Aorta (tissue), 5 donors: ENCODE measurements at regions not wholly inside any gene's neighbourhood (a gene's known extent, or its start where the extent isn't known, plus 50 kb on each side); places are given as distances from the start of the nearest gene placed in this dataset.

Experiments used
- ATAC-seq: fragments of 200-7000 bp; cut with Tn5 transposase; one replicate; pipeline ENCODE4 v1.9.1; 2022; ENCODE audit warnings: moderate library complexity; ENCODE audit not compliant: low FRiP score
- DNase-seq, 2 donors: peaks; one replicate each; pipeline ENCODE4 v3.0.0-alpha.2; 2020
- H3K27ac ChIP-seq, 2 donors: one replicate each; pipeline ENCODE4 v1.5.1; 2013; ENCODE audit warnings: low read length in 2 of 2, mild to moderate bottlenecking in 2 of 2, moderate library complexity in 2 of 2, control low read depth in 1 of 2, inconsistent platforms in 1 of 2, low read depth in 1 of 2
- H3K27me3 ChIP-seq, 2 donors: one replicate each; pipeline ENCODE4 v1.6.1; 2013; ENCODE audit warnings: control low read depth in 1 of 2, low read length in 1 of 2, mild to moderate bottlenecking in 1 of 2, moderate library complexity in 1 of 2; ENCODE audit not compliant: insufficient read depth in 2 of 2, control insufficient read depth in 1 of 2
- H3K36me3 ChIP-seq, 2 donors: one replicate each; pipeline ENCODE4 v1.6.1; 2013; ENCODE audit warnings: control low read depth in 1 of 2, low read length in 1 of 2, mild to moderate bottlenecking in 1 of 2; ENCODE audit not compliant: insufficient read depth in 2 of 2, control insufficient read depth in 1 of 2
- H3K4me1 ChIP-seq, 2 donors: one replicate each; pipeline ENCODE4 v1.6.1; 2013; ENCODE audit warnings: low read length in 2 of 2, control low read depth in 1 of 2, mild to moderate bottlenecking in 1 of 2, moderate library complexity in 1 of 2; ENCODE audit not compliant: insufficient read depth in 2 of 2, control insufficient read depth in 1 of 2
- H3K4me3 ChIP-seq, 2 donors: one replicate each; pipeline ENCODE4 v1.5.1; 2013; ENCODE audit warnings: low read length in 2 of 2, control low read depth in 1 of 2, mild to moderate bottlenecking in 1 of 2
- H3K9me3 ChIP-seq: one replicate; pipeline ENCODE4 v1.6.1; 2013; ENCODE audit warnings: mild to moderate bottlenecking, low read length; ENCODE audit not compliant: control insufficient read depth
- WGBS, 2 donors: extraction: QIAGEN DNeasy Blood & Tissue Kit; methylation state at CpG; one replicate each; pipeline ENCODE4 v1.1.7; 2013; 5-methylcytosine and 5-hydroxymethylcytosine counted together
- intact Hi-C, 2 donors: fragments of 100-400 bp; cut with DNase I; formaldehyde crosslinking; loops; one replicate each; pipeline versions ENCODE4 v1.14.2 to v1.15.0; 2022
- donor health status: healthy with polysubstance abuse.
- donor health status: Bipolar disorder and iron deficiency.
- donor health status: DM: no; HTN: no; CAD: no.
- donor health status: DM: no; HTN: no; CAD: no.
- donor health status: DM: yes; HTN: yes; CAD: no.

- WGBS, 2 donors = 59 to 65% methylated on average over 4 of the region's 4 CpGs
- ATAC-seq (no peak), DNase-seq (no peak)
- intact Hi-C loops = no loop called here
- no peaks in the 10 kb centered on the region for H3K36me3 ChIP-seq
- H3K4me3 ChIP-seq = no peak overlapping the region
- H3K27me3 ChIP-seq = no peaks in the 10 kb centered on the region
- no peaks in the 10 kb centered on the region for H3K9me3 ChIP-seq
- no peak overlapping the region for H3K27ac ChIP-seq
- no peaks in the 10 kb centered on the region for H3K4me1 ChIP-seq
Observed at GRCh38 chr4:116401293-116401692, 684.1 kb downstream of the TRAM1L1 start.

GRCh38 chr4:116400480-116400879 is 684.9 kb downstream of the TRAM1L1 start:
- Histone ChIP-seq H3K27ac (no peak overlapping the region), H3K4me3 (no peak overlapping the region), H3K36me3 (no peaks in the 10 kb centered on the region), H3K4me1 (no peaks in the 10 kb centered on the region), H3K9me3 (no peaks in the 10 kb centered on the region), H3K27me3 (no peaks in the 10 kb centered on the region)
- ATAC-seq = no peak
- WGBS, 2 donors = 54 to 93% methylated on average over 1 of the region's 1 CpG
- no peak for DNase-seq
- intact Hi-C loops = no loop called here

- no peak overlapping the region for H3K27ac ChIP-seq
- H3K9me3 ChIP-seq = no peaks in the 10 kb centered on the region
- no peak overlapping the region for H3K4me3 ChIP-seq
- DNase-seq (no peak), ATAC-seq (no peak)
- WGBS, 2 donors = 77 to 93% methylated on average over 3 of the region's 3 CpGs
- no peaks in the 10 kb centered on the region for H3K27me3 ChIP-seq
- intact Hi-C loops = no loop called here
- H3K36me3 ChIP-seq = no peaks in the 10 kb centered on the region
- H3K4me1 ChIP-seq = no peaks in the 10 kb centered on the region
Observed at GRCh38 chr4:116397714-116398113, 687.7 kb downstream of the TRAM1L1 start.

GRCh38 chr4:116397291-116397690 is 688.1 kb downstream of the TRAM1L1 start:
- H3K4me1 ChIP-seq = no peaks in the 10 kb centered on the region
- no peaks in the 10 kb centered on the region for H3K27me3 ChIP-seq
- no peaks in the 10 kb centered on the region for H3K36me3 ChIP-seq
- intact Hi-C loops = no loop called here
- no peak for DNase-seq
- H3K9me3 ChIP-seq = no peaks in the 10 kb centered on the region
- no peak overlapping the region for H3K4me3 ChIP-seq
- no peak for ATAC-seq
- H3K27ac ChIP-seq = no peak overlapping the region

GRCh38 chr4:116395408-116395807 is 690.0 kb downstream of the TRAM1L1 start:
- 90% methylated on average over 3 of the region's 3 CpGs for WGBS, 2 donors
- H3K36me3 ChIP-seq = no peaks in the 10 kb centered on the region
- no peak overlapping the region for H3K4me3 ChIP-seq
- H3K27me3 ChIP-seq = no peaks in the 10 kb centered on the region
- intact Hi-C loops = no loop called here
- H3K9me3 ChIP-seq = no peaks in the 10 kb centered on the region
- no peaks in the 10 kb centered on the region for H3K4me1 ChIP-seq
- no peak overlapping the region for H3K27ac ChIP-seq
- no peak for ATAC-seq
- DNase-seq = no peak

GRCh38 chr4:116391020-116391419 is 694.4 kb downstream of the TRAM1L1 start:
- WGBS, 2 donors = 66 to 73% methylated on average over 2 of the region's 2 CpGs

GRCh38 chr4:116389139-116389538 is 696.2 kb downstream of the TRAM1L1 start:
- Histone ChIP-seq H3K4me3 (no peak overlapping the region), H3K36me3 (no peaks in the 10 kb centered on the region), H3K27me3 (no peaks in the 10 kb centered on the region), H3K27ac (no peak overlapping the region), H3K4me1 (no peaks in the 10 kb centered on the region), H3K9me3 (no peaks in the 10 kb centered on the region)
- WGBS, 2 donors = 26 to 30% methylated on average over 2 of the region's 2 CpGs
- no peak for DNase-seq
- intact Hi-C loops = no loop called here
- no peak for ATAC-seq

More at GRCh38 chr4:116391020-116391419, 694.4 kb downstream of the TRAM1L1 start:
- Histone ChIP-seq H3K27me3 (no peaks in the 10 kb centered on the region), H3K4me3 (no peak overlapping the region), H3K4me1 (no peaks in the 10 kb centered on the region), H3K27ac (no peak overlapping the region), H3K36me3 (no peaks in the 10 kb centered on the region), H3K9me3 (no peaks in the 10 kb centered on the region)
- no peak for ATAC-seq
- no peak for DNase-seq
- intact Hi-C loops = no loop called here

- Histone ChIP-seq H3K9me3 (no peaks in the 10 kb centered on the region), H3K27me3 (no peaks in the 10 kb centered on the region), H3K36me3 (no peaks in the 10 kb centered on the region), H3K27ac (no peak overlapping the region), H3K4me3 (no peak overlapping the region), H3K4me1 (no peaks in the 10 kb centered on the region)
- intact Hi-C loops = no loop called here
- 17 to 26% methylated on average over 2 of the region's 2 CpGs for WGBS, 2 donors
- DNase-seq (no peak), ATAC-seq (no peak)
Observed at GRCh38 chr4:116387937-116388474, 697.4 kb downstream of the TRAM1L1 start.

- Histone ChIP-seq H3K27ac (no peak overlapping the region), H3K27me3 (no peaks in the 10 kb centered on the region), H3K9me3 (no peaks in the 10 kb centered on the region), H3K36me3 (no peaks in the 10 kb centered on the region), H3K4me3 (no peak overlapping the region), H3K4me1 (no peaks in the 10 kb centered on the region)
- WGBS, 2 donors = 27 to 50% methylated on average over 1 of the region's 1 CpG
- no peak for DNase-seq
- ATAC-seq = no peak
- intact Hi-C loops = no loop called here
Observed at GRCh38 chr4:116386856-116387255, 698.5 kb downstream of the TRAM1L1 start.
